Neutrophil (primary cell): ENCODE measurements at regions not wholly inside any gene's neighbourhood (a gene's known extent, or its start where the extent isn't known, plus 50 kb on each side); places are given as distances from the start of the nearest gene placed in this dataset.
"Not testable (repeated sequence)": the region's sequence is repeated elsewhere in the genome, so short reads cannot be mapped to it uniquely, and the experiment has no call there.

Experiments
- H3K27ac ChIP-seq: fragments of 200-600 bp; sonication (generic); 2 replicates; pipeline ENCODE4 v1.5.1; 2016; ENCODE audit warnings: mild to moderate bottlenecking, moderate library complexity
- H3K27me3 ChIP-seq: fragments of 200-600 bp; sonication (generic); 2 replicates; pipeline ENCODE4 v1.6.0; 2016; ENCODE audit warnings: mild to moderate bottlenecking
- H3K36me3 ChIP-seq: fragments of 200-600 bp; sonication (generic); 2 replicates; pipeline ENCODE4 v1.5.1; 2017
- H3K4me1 ChIP-seq, 2 experiments: fragments of 200-600 bp in 1 of 2; sonication (generic) in 1 of 2; 1 replicate in 1 of 2; 2 replicates in 1 of 2; pipeline versions ENCODE4 v1.5.1 to v1.6.1; 2013 to 2016; ENCODE audit warnings: low read depth in 1 of 2, low read length in 1 of 2, mild to moderate bottlenecking in 1 of 2, moderate library complexity in 1 of 2; ENCODE audit not compliant: control insufficient read depth in 1 of 2, insufficient read depth in 1 of 2
- H3K4me3 ChIP-seq, 2 experiments: fragments of 200-600 bp in 1 of 2; sonication (generic) in 1 of 2; 1 replicate in 1 of 2; 2 replicates in 1 of 2; pipeline ENCODE4 v1.5.1; 2013 to 2016; ENCODE audit warnings: low read depth in 1 of 2, low read length in 1 of 2, mild to moderate bottlenecking in 1 of 2, moderate library complexity in 1 of 2
- H3K9me3 ChIP-seq: fragments of 200-600 bp; sonication (generic); 2 replicates; pipeline ENCODE4 v1.5.1; 2016
- TF ChIP-seq, protein P1 (sequence below): fragments of 200-600 bp; sonication (generic); IDR thresholded peaks from 2 replicates; pipeline ENCODE4 v1.5.1; 2016; ENCODE audit warnings: antibody characterized with exemption

DNA sequence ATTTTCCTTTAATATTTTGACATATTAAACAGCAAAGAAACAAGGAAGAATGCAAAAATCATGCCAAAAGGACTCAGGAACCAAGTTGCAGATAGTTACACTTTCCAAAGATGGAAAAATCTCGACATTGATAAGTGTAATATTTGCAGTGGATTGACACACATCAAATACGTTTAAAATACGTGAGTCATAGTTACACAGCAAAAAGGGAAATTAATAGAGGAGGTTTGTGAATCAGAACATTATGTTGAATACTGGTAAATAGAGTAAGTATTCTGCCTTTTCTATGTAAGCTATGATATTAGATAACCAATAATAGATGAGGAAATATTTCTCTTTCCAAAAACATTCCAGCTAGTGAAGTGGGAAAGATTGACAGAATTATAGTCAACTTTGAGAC lies 1761.3 kb upstream of the IGFBP7 start:
- Histone ChIP-seq H3K36me3 (no peaks in the 10 kb centered on the region), H3K27ac (no peak overlapping the region), H3K4me1 (no peaks in the 10 kb centered on the region), H3K9me3 (peaks cover 4% of the 10 kb centered on the region), H3K27me3 (no peaks in the 10 kb centered on the region), H3K4me3 (no peak overlapping the region)
- TF ChIP-seq, protein P1, sequence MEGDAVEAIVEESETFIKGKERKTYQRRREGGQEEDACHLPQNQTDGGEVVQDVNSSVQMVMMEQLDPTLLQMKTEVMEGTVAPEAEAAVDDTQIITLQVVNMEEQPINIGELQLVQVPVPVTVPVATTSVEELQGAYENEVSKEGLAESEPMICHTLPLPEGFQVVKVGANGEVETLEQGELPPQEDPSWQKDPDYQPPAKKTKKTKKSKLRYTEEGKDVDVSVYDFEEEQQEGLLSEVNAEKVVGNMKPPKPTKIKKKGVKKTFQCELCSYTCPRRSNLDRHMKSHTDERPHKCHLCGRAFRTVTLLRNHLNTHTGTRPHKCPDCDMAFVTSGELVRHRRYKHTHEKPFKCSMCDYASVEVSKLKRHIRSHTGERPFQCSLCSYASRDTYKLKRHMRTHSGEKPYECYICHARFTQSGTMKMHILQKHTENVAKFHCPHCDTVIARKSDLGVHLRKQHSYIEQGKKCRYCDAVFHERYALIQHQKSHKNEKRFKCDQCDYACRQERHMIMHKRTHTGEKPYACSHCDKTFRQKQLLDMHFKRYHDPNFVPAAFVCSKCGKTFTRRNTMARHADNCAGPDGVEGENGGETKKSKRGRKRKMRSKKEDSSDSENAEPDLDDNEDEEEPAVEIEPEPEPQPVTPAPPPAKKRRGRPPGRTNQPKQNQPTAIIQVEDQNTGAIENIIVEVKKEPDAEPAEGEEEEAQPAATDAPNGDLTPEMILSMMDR, result no peak

DNA sequence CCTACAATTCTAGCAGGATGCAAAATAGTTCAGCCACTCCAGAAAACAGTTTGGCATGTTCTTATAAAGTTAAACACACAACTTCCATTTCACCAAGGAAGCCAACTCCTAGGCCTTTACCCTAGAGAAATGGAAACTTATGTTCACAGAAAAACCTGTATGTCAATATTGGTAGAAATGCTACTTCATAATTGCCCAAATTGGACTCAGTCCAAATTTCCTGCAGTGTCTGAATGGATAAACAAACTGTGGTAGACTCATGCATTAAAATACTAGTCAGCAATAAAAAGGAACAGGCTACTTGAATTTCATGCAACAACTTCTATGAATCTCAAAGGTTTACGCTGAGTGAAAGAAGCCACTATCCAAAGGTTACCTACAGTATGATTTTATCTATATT lies 1738.8 kb upstream of the IGFBP7 start:
- TF ChIP-seq, protein P1, result no peak
- Histone ChIP-seq H3K27me3 (no peaks in the 10 kb centered on the region), H3K27ac (no peak overlapping the region), H3K36me3 (no peaks in the 10 kb centered on the region), H3K4me1 (no peaks in the 10 kb centered on the region), H3K4me3 (no peak overlapping the region), H3K9me3 (no peaks in the 10 kb centered on the region)

DNA sequence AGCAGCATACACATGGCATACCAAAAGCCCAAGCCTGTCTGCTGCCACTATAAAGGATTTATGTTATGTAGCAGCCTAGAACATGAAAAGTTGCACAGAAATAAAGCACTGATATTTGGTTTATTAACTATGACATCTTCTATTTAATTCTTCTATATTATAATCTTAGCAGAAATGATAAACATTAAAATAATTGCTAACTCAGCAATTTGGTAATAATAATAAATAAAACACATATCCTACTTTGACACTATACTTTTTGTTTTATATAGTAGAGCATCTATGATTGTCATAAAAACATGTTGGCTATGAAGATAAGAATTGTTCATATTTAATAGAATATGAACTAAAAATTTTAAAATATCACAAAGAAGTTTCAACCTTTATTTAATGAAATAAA lies 1733.3 kb upstream of the IGFBP7 start:
- TF ChIP-seq, protein P1, result no peak
- Histone ChIP-seq H3K27me3 (no peaks in the 10 kb centered on the region), H3K4me3 (no peak overlapping the region), H3K9me3 (no peaks in the 10 kb centered on the region), H3K4me1 (no peaks in the 10 kb centered on the region), H3K36me3 (no peaks in the 10 kb centered on the region), H3K27ac (no peak overlapping the region)

DNA sequence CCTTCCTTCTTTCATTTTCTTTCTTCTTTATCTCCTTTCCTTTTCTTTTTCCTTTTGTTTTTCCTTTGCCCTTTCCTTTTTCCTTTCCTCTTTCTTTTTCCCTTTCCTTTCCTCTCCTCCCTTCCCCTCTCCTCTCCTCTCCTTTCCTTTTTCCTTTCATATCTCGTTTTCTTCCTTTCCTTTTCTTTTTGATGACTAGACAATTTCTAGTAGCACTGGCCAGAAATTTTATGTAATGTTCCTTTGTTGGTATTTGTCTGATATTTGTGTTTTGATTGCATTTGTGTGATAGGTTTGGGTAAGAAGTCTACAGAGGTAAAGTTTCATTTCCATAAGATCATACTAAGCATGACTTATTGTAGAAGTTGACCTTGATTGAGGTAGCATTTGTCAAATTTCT lies 1722.9 kb upstream of the IGFBP7 start:
- no peaks in the 10 kb centered on the region for H3K9me3 ChIP-seq
- H3K27ac ChIP-seq, result no peak overlapping the region
- TF ChIP-seq, protein P1, result no peak
- H3K4me3 ChIP-seq, result no peak overlapping the region
- H3K36me3 ChIP-seq, result no peaks in the 10 kb centered on the region
- H3K27me3 ChIP-seq, result no peaks in the 10 kb centered on the region
- no peaks in the 10 kb centered on the region for H3K4me1 ChIP-seq

DNA sequence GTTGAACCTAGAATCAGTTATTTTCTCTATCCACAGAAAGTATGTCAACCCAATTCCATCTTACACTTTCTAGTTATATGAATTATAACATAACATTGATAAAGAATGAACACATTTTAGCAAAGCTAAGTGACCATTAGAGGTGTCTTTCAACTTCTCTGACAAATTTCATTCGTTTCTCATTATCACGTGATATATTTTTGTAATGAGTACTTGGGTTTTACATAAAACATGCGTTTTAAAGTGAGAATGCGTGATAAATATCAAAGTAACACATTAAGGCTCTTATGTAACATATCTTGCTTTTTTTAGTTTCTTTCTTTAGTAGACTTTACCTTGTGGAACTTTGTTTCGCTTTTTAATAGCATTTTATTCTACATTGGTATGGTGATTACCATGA lies 1715.1 kb upstream of the IGFBP7 start:
- no peaks in the 10 kb centered on the region for H3K9me3 ChIP-seq
- no peaks in the 10 kb centered on the region for H3K36me3 ChIP-seq
- H3K4me3 ChIP-seq, result no peak overlapping the region
- H3K27me3 ChIP-seq, result no peaks in the 10 kb centered on the region
- H3K27ac ChIP-seq, result no peak overlapping the region
- TF ChIP-seq, protein P1, result no peak
- H3K4me1 ChIP-seq, result no peaks in the 10 kb centered on the region

DNA sequence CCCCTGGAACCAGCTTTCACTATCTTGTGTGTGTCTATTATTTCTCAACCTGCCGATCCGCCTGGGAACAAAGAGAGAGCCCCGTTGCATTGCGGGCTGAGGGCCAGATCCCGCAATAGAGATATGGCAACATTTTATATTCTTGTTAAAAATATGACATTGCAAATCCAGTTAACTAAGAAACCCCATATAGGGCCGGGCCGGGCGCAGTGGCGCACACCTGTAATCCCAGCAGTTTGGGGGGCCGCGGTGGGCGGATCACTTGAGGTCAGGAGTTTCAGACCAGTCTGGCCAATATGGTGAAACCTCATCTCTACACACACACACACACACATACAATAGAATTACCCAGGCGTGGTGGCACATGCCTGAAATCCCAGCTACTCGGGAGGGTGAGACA lies 1708.4 kb upstream of the IGFBP7 start:
- H3K36me3 ChIP-seq, H3K27ac ChIP-seq, H3K9me3 ChIP-seq, H3K4me1 ChIP-seq, H3K27me3 ChIP-seq, H3K4me3 ChIP-seq: not testable (repeated sequence)
